ENCODE measurements at regions not wholly inside any gene's neighbourhood (a gene's known extent, or its start where the extent isn't known, plus 50 kb on each side); places are given as distances from the start of the nearest gene placed in this dataset.

DNA sequence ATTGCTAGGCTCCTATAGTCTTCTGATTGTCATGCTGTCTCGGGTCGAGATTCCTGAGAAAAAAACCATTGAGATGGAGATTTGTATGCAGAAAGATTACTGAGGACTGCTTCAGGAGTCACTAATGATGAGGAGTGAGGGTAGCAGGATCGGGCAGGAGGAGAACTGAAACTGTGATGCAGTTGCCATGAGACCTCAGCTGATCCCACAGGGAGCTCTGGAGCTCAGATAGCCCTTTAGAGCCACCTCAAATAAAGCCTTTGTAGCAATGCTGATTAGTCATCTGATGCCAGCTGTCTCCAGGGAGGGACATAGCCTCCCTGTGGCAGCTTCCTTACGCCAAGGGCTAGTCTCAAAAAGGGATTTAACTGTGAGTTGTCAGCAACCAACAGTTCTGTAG lies 256.9 kb downstream of the DMAC1 start:
- Histone ChIP-seq H3K4me3 (replicated peaks in 1 of 4; ENCODE audit: control extremely low read depth in 1 of 4, insufficient read depth in 1 of 4, low read depth in 3 of 4, low read length in 4 of 4) (no peak overlapping the region), H3K79me2 (ENCODE audit: control insufficient read depth, insufficient read depth, low read length) (no peaks in the 10 kb centered on the region), H2AFZ (ENCODE audit: low read length) (no peak overlapping the region), H3K27me3 (ENCODE audit: control insufficient read depth, insufficient read depth, low read length) (no peaks in the 10 kb centered on the region), H4K20me1 (ENCODE audit: control insufficient read depth, extremely low read depth, insufficient read depth, low read length) (no peaks in the 10 kb centered on the region), H3K27ac (ENCODE audit: insufficient read depth, low read length) (no peak overlapping the region), H3K9ac (ENCODE audit: insufficient read depth, low read length) (no peak overlapping the region), H3K4me2 (ENCODE audit: extremely low read depth, insufficient read depth, low read length) (no peak overlapping the region), H3K4me1 (ENCODE audit: control insufficient read depth, extremely low read depth, insufficient read depth, low read length) (no peaks in the 10 kb centered on the region), H3K9me3 (ENCODE audit: control insufficient read depth, insufficient read depth, low read depth, low read length) (no peaks in the 10 kb centered on the region), H3K36me3 (ENCODE audit: control insufficient read depth, insufficient read depth, low read length) (no peaks in the 10 kb centered on the region)
- no peak for DNase-seq (ENCODE audit: low read depth in 2 of 2)
- TF ChIP-seq, protein P1, sequence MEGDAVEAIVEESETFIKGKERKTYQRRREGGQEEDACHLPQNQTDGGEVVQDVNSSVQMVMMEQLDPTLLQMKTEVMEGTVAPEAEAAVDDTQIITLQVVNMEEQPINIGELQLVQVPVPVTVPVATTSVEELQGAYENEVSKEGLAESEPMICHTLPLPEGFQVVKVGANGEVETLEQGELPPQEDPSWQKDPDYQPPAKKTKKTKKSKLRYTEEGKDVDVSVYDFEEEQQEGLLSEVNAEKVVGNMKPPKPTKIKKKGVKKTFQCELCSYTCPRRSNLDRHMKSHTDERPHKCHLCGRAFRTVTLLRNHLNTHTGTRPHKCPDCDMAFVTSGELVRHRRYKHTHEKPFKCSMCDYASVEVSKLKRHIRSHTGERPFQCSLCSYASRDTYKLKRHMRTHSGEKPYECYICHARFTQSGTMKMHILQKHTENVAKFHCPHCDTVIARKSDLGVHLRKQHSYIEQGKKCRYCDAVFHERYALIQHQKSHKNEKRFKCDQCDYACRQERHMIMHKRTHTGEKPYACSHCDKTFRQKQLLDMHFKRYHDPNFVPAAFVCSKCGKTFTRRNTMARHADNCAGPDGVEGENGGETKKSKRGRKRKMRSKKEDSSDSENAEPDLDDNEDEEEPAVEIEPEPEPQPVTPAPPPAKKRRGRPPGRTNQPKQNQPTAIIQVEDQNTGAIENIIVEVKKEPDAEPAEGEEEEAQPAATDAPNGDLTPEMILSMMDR (conservative IDR thresholded peaks at IDR 0.05 in 1 of 2, IDR thresholded peaks at IDR 0.05 in 1 of 2; ENCODE audit: low read depth in 1 of 2, low read length in 2 of 2) = no peak
- TF ChIP-seq EZH2 (IDR thresholded peaks at IDR 0.05; ENCODE audit: low read length, missing control alignments) = no peak

DNA sequence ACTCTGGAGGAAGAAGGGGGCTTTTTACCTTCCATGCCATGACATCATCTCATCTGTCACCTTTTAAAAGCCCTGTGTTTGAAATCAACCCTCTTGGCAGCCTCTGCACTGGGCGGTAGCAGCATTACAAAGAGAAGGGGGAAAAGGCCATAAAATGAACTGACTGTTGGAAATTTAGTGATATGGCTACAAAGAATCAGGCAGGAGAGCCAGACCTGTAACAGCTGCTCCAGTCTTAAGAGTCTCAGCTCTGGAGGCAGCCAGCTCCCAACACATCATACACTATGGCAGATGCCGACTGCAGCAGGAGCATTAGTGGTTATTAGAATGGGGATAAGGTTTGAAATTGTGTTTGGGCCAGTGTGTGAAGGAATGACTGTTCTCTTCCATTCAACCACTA lies 257.5 kb downstream of the DMAC1 start:
- Histone ChIP-seq H3K9ac (ENCODE audit: insufficient read depth, low read length) (no peak overlapping the region), H3K4me3 (replicated peaks in 1 of 4; ENCODE audit: control extremely low read depth in 1 of 4, insufficient read depth in 1 of 4, low read depth in 3 of 4, low read length in 4 of 4) (no peak overlapping the region), H2AFZ (ENCODE audit: low read length) (no peak overlapping the region), H3K4me1 (ENCODE audit: control insufficient read depth, extremely low read depth, insufficient read depth, low read length) (no peaks in the 10 kb centered on the region), H3K4me2 (ENCODE audit: extremely low read depth, insufficient read depth, low read length) (no peak overlapping the region), H3K27me3 (ENCODE audit: control insufficient read depth, insufficient read depth, low read length) (no peaks in the 10 kb centered on the region), H3K36me3 (ENCODE audit: control insufficient read depth, insufficient read depth, low read length) (no peaks in the 10 kb centered on the region), H3K9me3 (ENCODE audit: control insufficient read depth, insufficient read depth, low read depth, low read length) (no peaks in the 10 kb centered on the region), H4K20me1 (ENCODE audit: control insufficient read depth, extremely low read depth, insufficient read depth, low read length) (no peaks in the 10 kb centered on the region), H3K79me2 (ENCODE audit: control insufficient read depth, insufficient read depth, low read length) (no peaks in the 10 kb centered on the region), H3K27ac (ENCODE audit: insufficient read depth, low read length) (no peak overlapping the region)
- no peak for DNase-seq (ENCODE audit: low read depth in 2 of 2)
- TF ChIP-seq, protein P1 (conservative IDR thresholded peaks at IDR 0.05 in 1 of 2, IDR thresholded peaks at IDR 0.05 in 1 of 2; ENCODE audit: low read depth in 1 of 2, low read length in 2 of 2) = no peak
- no peak for TF ChIP-seq EZH2 (IDR thresholded peaks at IDR 0.05; ENCODE audit: low read length, missing control alignments)

DNA sequence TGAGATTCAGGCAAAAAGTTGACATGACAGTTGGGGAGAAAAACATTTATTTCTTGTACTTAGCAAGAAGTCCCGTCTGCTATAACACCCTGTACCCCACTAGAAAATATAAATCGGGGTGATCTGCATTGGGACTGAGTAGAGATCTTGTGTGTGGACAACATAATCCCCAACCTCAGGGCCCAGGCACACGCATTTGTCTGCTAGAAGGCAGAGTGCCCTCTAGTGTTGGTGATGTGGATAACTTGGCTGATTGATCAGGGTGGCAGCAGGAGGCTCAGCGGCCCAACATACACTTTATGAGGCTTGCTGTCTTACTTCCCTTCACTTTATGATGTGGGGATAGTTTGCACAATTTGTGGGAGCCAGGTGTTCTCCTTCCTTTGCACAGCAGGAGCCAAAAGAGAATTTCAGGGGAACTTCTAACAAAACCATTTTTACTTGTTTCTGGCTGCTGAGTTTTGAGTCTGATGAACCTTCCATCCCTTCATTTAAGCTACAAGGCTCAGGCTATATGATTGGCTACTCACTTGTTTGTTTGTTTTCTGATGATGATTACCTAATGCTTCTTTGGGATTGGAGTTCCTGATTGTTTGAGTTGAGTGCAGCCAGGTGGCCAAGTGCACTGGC lies 263.2 kb downstream of the DMAC1 start:
- Histone ChIP-seq H3K27me3 (ENCODE audit: control insufficient read depth, insufficient read depth, low read length) (no peaks in the 10 kb centered on the region), H3K79me2 (ENCODE audit: control insufficient read depth, insufficient read depth, low read length) (no peaks in the 10 kb centered on the region), H4K20me1 (ENCODE audit: control insufficient read depth, extremely low read depth, insufficient read depth, low read length) (no peaks in the 10 kb centered on the region), H3K9me3 (ENCODE audit: control insufficient read depth, insufficient read depth, low read depth, low read length) (no peaks in the 10 kb centered on the region), H3K4me1 (ENCODE audit: control insufficient read depth, extremely low read depth, insufficient read depth, low read length) (no peaks in the 10 kb centered on the region), H3K9ac (ENCODE audit: insufficient read depth, low read length) (no peak overlapping the region), H3K4me3 (replicated peaks in 1 of 4; ENCODE audit: control extremely low read depth in 1 of 4, insufficient read depth in 1 of 4, low read depth in 3 of 4, low read length in 4 of 4) (no peak overlapping the region), H3K27ac (ENCODE audit: insufficient read depth, low read length) (no peak overlapping the region), H3K4me2 (ENCODE audit: extremely low read depth, insufficient read depth, low read length) (no peak overlapping the region), H2AFZ (ENCODE audit: low read length) (no peak overlapping the region), H3K36me3 (ENCODE audit: control insufficient read depth, insufficient read depth, low read length) (no peaks in the 10 kb centered on the region)
- TF ChIP-seq, protein P1 (conservative IDR thresholded peaks at IDR 0.05 in 1 of 2, IDR thresholded peaks at IDR 0.05 in 1 of 2; ENCODE audit: low read depth in 1 of 2, low read length in 2 of 2) = peak; percentile 76 to 77
- no peak for TF ChIP-seq EZH2 (IDR thresholded peaks at IDR 0.05; ENCODE audit: low read length, missing control alignments)
- peak; percentile 29 to 72 for DNase-seq (ENCODE audit: low read depth in 2 of 2)

Measured in fibroblast of lung (primary cell).